ENCODE measurements at regions not wholly inside any gene's neighbourhood (a gene's known extent, or its start where the extent isn't known, plus 50 kb on each side); places are given as distances from the start of the nearest gene placed in this dataset.

GRCh38 chr13:55402870-55403269 is 1737.8 kb upstream of the PRR20A start (continued):
- TF ChIP-seq TAF1 (IDR thresholded peaks at IDR 0.05; ENCODE audit: low read depth, low read length) (no peak), CBX8 (IDR thresholded peaks at IDR 0.05; ENCODE audit: borderline replicate concordance, low read depth, low read length) (no peak), POLR2A (IDR thresholded peaks at IDR 0.05; ENCODE audit: control extremely low read depth in 1 of 2, low read depth in 2 of 2, low read length in 2 of 2) (no peak), EGR1 (IDR thresholded peaks at IDR 0.05; ENCODE audit: borderline replicate concordance, low read depth, low read length) (no peak), CBX5 (IDR thresholded peaks at IDR 0.05; ENCODE audit: low read depth, low read length) (no peak), CHD2 (IDR thresholded peaks at IDR 0.05; ENCODE audit: low read length) (no peak), CHD1 (IDR thresholded peaks at IDR 0.05; ENCODE audit: low read depth, low read length) (no peak)

Data from H1 (cell line).